SK-N-SH (cell line): ENCODE measurements at regions not wholly inside any gene's neighbourhood (a gene's known extent, or its start where the extent isn't known, plus 50 kb on each side); places are given as distances from the start of the nearest gene placed in this dataset.

Experiments used
- CTCF ChIA-PET: fragments of 300-600, 350-600 bp; formaldehyde crosslinking; extraction: SDS; loops from one replicate; lab custom pipeline; 2021; lab: Yijun Ruan, JAX
- POLR2A ChIA-PET: fragments of 350-600 bp; sonication (Branson Sonifier 250); formaldehyde crosslinking; extraction: SDS; loops from one replicate; lab custom pipeline; 2020; ENCODE audit warnings: antibody characterized with exemption, inconsistent platforms; lab: Yijun Ruan, JAX
- DNase-seq: peaks from one replicate; pipeline ENCODE4 v3.0.0; 2012
- H2AFZ ChIP-seq: fragments of 200-600 bp; sonication (generic); 2 replicates; pipeline ENCODE4 v1.8.1; 2016; ENCODE audit warnings: antibody characterized with exemption, mild to moderate bottlenecking, low read depth
- H3F3A ChIP-seq: fragments of 200-600 bp; sonication (generic); replicated peaks from 2 replicates; pipeline ENCODE3; 2016; ENCODE audit warnings: antibody characterized with exemption, mild to moderate bottlenecking; ENCODE audit not compliant: insufficient read depth
- H3K27ac ChIP-seq, 2 experiments: fragments of 200-500 bp in 1 of 2; fragments of 200-600 bp in 1 of 2; sonication (Bioruptor generic) in 1 of 2; sonication (generic), shearing (Covaris generic) in 1 of 2; 2 replicates each; pipeline versions ENCODE4 v1.5.1 to v1.6.1; 2014 to 2016; ENCODE audit warnings: low read depth in 2 of 2, inconsistent platforms in 1 of 2, low read length in 1 of 2, mild to moderate bottlenecking in 1 of 2, mixed read lengths in 1 of 2
- H3K27me3 ChIP-seq: fragments of 200-600 bp; sonication (generic), shearing (Covaris generic); 2 replicates; pipeline ENCODE4 v1.6.1; 2016; ENCODE audit warnings: mixed run types; ENCODE audit not compliant: insufficient read depth
- H3K36me3 ChIP-seq, 2 experiments: fragments of 200-500 bp in 1 of 2; fragments of 200-600 bp in 1 of 2; sonication (Bioruptor generic) in 1 of 2; sonication (generic) in 1 of 2; replicated peaks in 1 of 2; 2 replicates each; pipeline versions ENCODE3 to v1.5.1; 2014 to 2016; ENCODE audit warnings: low read length in 1 of 2, mild to moderate bottlenecking in 1 of 2; ENCODE audit not compliant: insufficient read depth in 2 of 2, control insufficient read depth in 1 of 2
- H3K4me1 ChIP-seq, 2 experiments: fragments of 200-500 bp in 1 of 2; fragments of 200-600 bp in 1 of 2; sonication (Bioruptor generic) in 1 of 2; sonication (generic), shearing (Covaris generic) in 1 of 2; 2 replicates each; pipeline versions ENCODE4 v1.5.1 to v1.6.1; 2014 to 2016; ENCODE audit warnings: low read depth in 1 of 2, low read length in 1 of 2, mixed run types in 1 of 2; ENCODE audit not compliant: insufficient read depth in 2 of 2, control insufficient read depth in 1 of 2
- H3K4me2 ChIP-seq: fragments of 200-600 bp; sonication (generic), shearing (Covaris generic); 2 replicates; pipeline ENCODE4 v1.6.1; 2017; ENCODE audit warnings: mixed run types
- H3K4me3 ChIP-seq, 2 experiments: fragments of 200-500 bp in 1 of 2; fragments of 200-600 bp in 1 of 2; sonication (Bioruptor generic) in 1 of 2; sonication (generic), shearing (Covaris generic) in 1 of 2; 2 replicates each; pipeline versions ENCODE4 v1.5.1 to v1.8.1; 2014 to 2016; ENCODE audit warnings: low read depth in 2 of 2, inconsistent platforms in 1 of 2, low read length in 1 of 2, mild to moderate bottlenecking in 1 of 2, mixed read lengths in 1 of 2, moderate library complexity in 1 of 2
- H3K79me2 ChIP-seq: fragments of 200-600 bp; sonication (generic); 2 replicates; pipeline ENCODE4 v1.8.1; 2017; ENCODE audit warnings: mild to moderate bottlenecking; ENCODE audit not compliant: insufficient read depth
- H3K9ac ChIP-seq: fragments of 200-600 bp; sonication (generic); 2 replicates; pipeline ENCODE4 v1.6.1; 2017; ENCODE audit warnings: mixed run types
- H3K9me2 ChIP-seq: fragments of 200-600 bp; sonication (generic); 2 replicates; pipeline ENCODE4 v1.6.1; 2017; ENCODE audit warnings: mixed run types
- H3K9me3 ChIP-seq: fragments of 200-600 bp; sonication (generic); 2 replicates; pipeline ENCODE4 v1.6.1; 2017; ENCODE audit warnings: mixed run types, mild to moderate bottlenecking, moderate library complexity
- H4K20me1 ChIP-seq: fragments of 200-600 bp; sonication (generic); 2 replicates; pipeline ENCODE4 v1.6.1; 2017; ENCODE audit warnings: mild to moderate bottlenecking, mixed run types; ENCODE audit not compliant: insufficient read depth
- CHD2 ChIP-seq: fragments of 150-350 bp; IDR thresholded peaks from 2 replicates; pipeline ENCODE4 v1.6.1; 2018; ENCODE audit warnings: low read length; ENCODE audit not compliant: partially characterized antibody
- CTCF ChIP-seq: fragments of 200-600 bp; sonication (generic); IDR thresholded peaks from 2 replicates; pipeline ENCODE4 v1.6.1; 2017; ENCODE audit warnings: antibody characterized with exemption, mild to moderate bottlenecking, moderate library complexity
- ELF1 ChIP-seq: IDR thresholded peaks from 2 replicates; pipeline ENCODE4 v1.4.0; 2012
- GATA2 ChIP-seq: sonication (generic); formaldehyde crosslinking; IDR thresholded peaks from 2 replicates; pipeline ENCODE4 v1.5.0; 2020; ENCODE audit warnings: mild to moderate bottlenecking, missing genetic modification reagents
- NRF1 ChIP-seq: IDR thresholded peaks from 2 replicates; pipeline ENCODE4 v1.6.1; 2012; ENCODE audit warnings: low read depth, mild to moderate bottlenecking, low read length
- PBX3 ChIP-seq: IDR thresholded peaks from 2 replicates; pipeline ENCODE4; 2012
- RCOR1 ChIP-seq: fragments of 150-350 bp; IDR thresholded peaks from 2 replicates; pipeline ENCODE4 v1.6.1; 2017; ENCODE audit warnings: antibody characterized with exemption, low read length
- SIN3A ChIP-seq: IDR thresholded peaks from 2 replicates; pipeline ENCODE4 v1.6.1; 2012; ENCODE audit warnings: low read depth, mild to moderate bottlenecking, low read length, moderate library complexity, borderline replicate concordance
- SMC3 ChIP-seq: IDR thresholded peaks from 2 replicates; pipeline ENCODE4 v1.6.1; 2012; ENCODE audit warnings: low read depth, low read length, improper control_type of control experiment
- YY1 ChIP-seq: IDR thresholded peaks from 2 replicates; pipeline ENCODE4 v1.4.0; 2012; ENCODE audit warnings: low read depth, mild to moderate bottlenecking
- ZBTB33 ChIP-seq: IDR thresholded peaks from 2 replicates; pipeline ENCODE4 v1.4.0; 2012; ENCODE audit warnings: low read depth, borderline replicate concordance
- WGBS: methylation state at CpG from one replicate; pipeline ENCODE4 v1.1.6; 2017; ENCODE audit warnings: low lambda C conversion rate; 5-methylcytosine and 5-hydroxymethylcytosine counted together

- POLR2A ChIA-PET = no interaction called here
- Histone ChIP-seq H3F3A (peaks cover 2% of the 10 kb centered on the region), H3K9me2 (no peaks in the 10 kb centered on the region), H3K9me3 (no peaks in the 10 kb centered on the region), H3K4me1 (no peaks in the 10 kb centered on the region), H3K4me2 (no peak overlapping the region), H3K4me3 (no peak overlapping the region), H3K27ac (no peak overlapping the region), H2AFZ (no peak overlapping the region), H3K79me2 (no peaks in the 10 kb centered on the region), H3K27me3 (no peaks in the 10 kb centered on the region; the same call in 1 of the 2 replicates), H3K36me3 (no peaks in the 10 kb centered on the region), H3K9ac (no peak overlapping the region), H4K20me1 (no peaks in the 10 kb centered on the region)
- CTCF ChIA-PET = no interaction called here
- no peak for DNase-seq
- TF ChIP-seq YY1 (no peak), ELF1 (no peak), GATA2 (no peak), SIN3A (no peak), PBX3 (no peak), NRF1 (no peak), CHD2 (no peak)
- 0% methylated on average over 3 of the region's 3 CpGs for WGBS
Observed at GRCh38 chr4:103443324-103443723, 245.2 kb upstream of the CENPE start.

GRCh38 chr4:103429283-103429682 lies 231.1 kb upstream of the CENPE start:
- CTCF ChIA-PET = no interaction called here
- WGBS = 26% methylated on average over 7 of the region's 7 CpGs
- Histone ChIP-seq H3K79me2 (no peaks in the 10 kb centered on the region), H3K36me3 (no peaks in the 10 kb centered on the region), H3K9me2 (no peaks in the 10 kb centered on the region), H2AFZ (no peak overlapping the region), H3K4me1 (no peaks in the 10 kb centered on the region), H3K4me2 (no peak overlapping the region), H3K27ac (no peak overlapping the region), H3K4me3 (no peak overlapping the region), H3K9ac (no peak overlapping the region)
- POLR2A ChIA-PET = no interaction called here
- peak; percentile 27; the same call in 1 of the 2 replicates for TF ChIP-seq CTCF
- no peak for TF ChIP-seq ZBTB33
- TF ChIP-seq RCOR1 = no peak
- 0 out of 2 replicates have a peak, but pooled peaks have one; percentile 4 for TF ChIP-seq SMC3
- TF ChIP-seq, all 33 proteins: peak for 2
- H3K9me3 ChIP-seq = no peaks in the 10 kb centered on the region
- no peaks in the 10 kb centered on the region for H4K20me1 ChIP-seq
- peak; percentile 11 for DNase-seq
- H3F3A ChIP-seq = no peaks in the 10 kb centered on the region
- H3K27me3 ChIP-seq = no peaks in the 10 kb centered on the region
